CD14-positive monocyte (primary cell): ENCODE measurements at regions not wholly inside any gene's neighbourhood (a gene's known extent, or its start where the extent isn't known, plus 50 kb on each side); places are given as distances from the start of the nearest gene placed in this dataset.

Experiments
- DNase-seq, 3 donors: peaks; one replicate each; pipeline ENCODE4 v3.0.0-alpha.2; 2011 to 2022
- H2AFZ ChIP-seq: 2 replicates; pipeline ENCODE4 v1.6.0; 2012; ENCODE audit warnings: mild to moderate bottlenecking, low read depth, low read length, inconsistent platforms; ENCODE audit not compliant: insufficient read depth, poor library complexity, severe bottlenecking
- H3K27ac ChIP-seq, 2 donors: 1 replicate in 1 of 2; 2 replicates in 1 of 2; pipeline ENCODE4 v1.5.1; 2012 to 2013; ENCODE audit warnings: low read length in 2 of 2, control low read depth in 1 of 2, inconsistent platforms in 1 of 2, low read depth in 1 of 2, mild to moderate bottlenecking in 1 of 2
- H3K27me3 ChIP-seq, 2 donors: one replicate each; pipeline versions ENCODE4 v1.6.0 to v1.6.1; 2011 to 2013; ENCODE audit warnings: low read length in 2 of 2; ENCODE audit not compliant: control insufficient read depth in 2 of 2, insufficient read depth in 2 of 2
- H3K36me3 ChIP-seq, 2 donors: replicated peaks in 1 of 2; 1 replicate in 1 of 2; 2 replicates in 1 of 2; pipeline versions ENCODE4 v1.5.1 to v1.6.1; 2012 to 2013; ENCODE audit warnings: low read length in 2 of 2, control low read depth in 1 of 2, inconsistent platforms in 1 of 2, mild to moderate bottlenecking in 1 of 2; ENCODE audit not compliant: insufficient read depth in 2 of 2, control insufficient read depth in 1 of 2
- H3K4me1 ChIP-seq, 2 donors: 1 replicate in 1 of 2; 2 replicates in 1 of 2; pipeline versions ENCODE4 v1.5.1 to v1.6.1; 2012 to 2013; ENCODE audit warnings: low read length in 2 of 2, control low read depth in 1 of 2, inconsistent platforms in 1 of 2, mild to moderate bottlenecking in 1 of 2, moderate library complexity in 1 of 2; ENCODE audit not compliant: insufficient read depth in 2 of 2, control insufficient read depth in 1 of 2
- H3K4me2 ChIP-seq: replicated peaks from 2 replicates; pipeline ENCODE3; 2012; ENCODE audit warnings: low read length, moderate library complexity, mild to moderate bottlenecking; ENCODE audit not compliant: poor library complexity, severe bottlenecking; ENCODE audit errors: extremely low read depth
- H3K4me3 ChIP-seq, 3 experiments: fragments of 200-600 bp in 1 of 3; sonication (generic) in 1 of 3; replicated peaks in 1 of 3; 1 replicate in 2 of 3; 2 replicates in 1 of 3; pipeline ENCODE4 v1.5.1; 2011 to 2013; ENCODE audit warnings: low read length in 3 of 3, mild to moderate bottlenecking in 3 of 3, control low read depth in 2 of 3, low read depth in 2 of 3, inconsistent platforms in 1 of 3, moderate library complexity in 1 of 3
- H3K79me2 ChIP-seq: 2 replicates; pipeline ENCODE4 v1.6.0; 2012; ENCODE audit warnings: mild to moderate bottlenecking, control low read depth, inconsistent platforms, low read length, moderate library complexity; ENCODE audit not compliant: insufficient read depth
- H3K9ac ChIP-seq: 2 replicates; pipeline ENCODE4 v1.6.0; 2017; ENCODE audit warnings: low read length, mild to moderate bottlenecking; ENCODE audit not compliant: insufficient read depth, poor library complexity, severe bottlenecking
- H3K9me3 ChIP-seq, 2 donors: replicated peaks in 1 of 2; 1 replicate in 1 of 2; 2 replicates in 1 of 2; pipeline versions ENCODE4 v1.5.1 to v1.6.1; 2012 to 2013; ENCODE audit warnings: low read length in 2 of 2, control low read depth in 1 of 2; ENCODE audit not compliant: control insufficient read depth in 1 of 2, insufficient read depth in 1 of 2
- H4K20me1 ChIP-seq: 2 replicates; pipeline ENCODE4 v1.6.0; 2012; ENCODE audit warnings: mild to moderate bottlenecking, low read length, control low read depth, moderate library complexity; ENCODE audit not compliant: insufficient read depth
- H3K27ac Mint-ChIP-seq, 7 donors: one replicate each; pipeline ENCODE4 v1.8.0; 2020; ENCODE audit warnings: mild to moderate bottlenecking in 7 of 7, mixed read lengths in 7 of 7, moderate library complexity in 6 of 7, inconsistent platforms in 2 of 7
- H3K27me3 Mint-ChIP-seq, 3 donors: one replicate each; pipeline ENCODE4 v1.8.0; 2021 to 2022; ENCODE audit warnings: low read depth in 3 of 3, mild to moderate bottlenecking in 3 of 3, mixed read lengths in 3 of 3, moderate library complexity in 3 of 3, inconsistent platforms in 1 of 3
- H3K36me3 Mint-ChIP-seq, 2 donors: one replicate each; pipeline ENCODE4 v1.8.0; 2020; ENCODE audit warnings: mixed read lengths in 2 of 2, inconsistent platforms in 1 of 2, mild to moderate bottlenecking in 1 of 2
- H3K4me1 Mint-ChIP-seq: one replicate; pipeline ENCODE4 v1.8.0; 2020; ENCODE audit warnings: mild to moderate bottlenecking, mixed read lengths
- H3K4me3 Mint-ChIP-seq, 2 donors: one replicate each; pipeline ENCODE4 v1.8.0; 2020; ENCODE audit warnings: mild to moderate bottlenecking in 2 of 2, mixed read lengths in 2 of 2, moderate library complexity in 1 of 2
- H3K9me3 Mint-ChIP-seq, 7 donors: one replicate each; pipeline ENCODE4 v1.8.0; 2020 to 2022; ENCODE audit warnings: mixed read lengths in 7 of 7, mild to moderate bottlenecking in 6 of 7, moderate library complexity in 6 of 7, inconsistent platforms in 2 of 7
- WGBS: methylation state at CpG from one replicate; pipeline ENCODE4 v1.1.5; 2013; ENCODE audit warnings: missing lambda C conversion rate; ENCODE audit not compliant: insufficient coverage; 5-methylcytosine and 5-hydroxymethylcytosine counted together
- intact Hi-C, 2 donors: fragments of 100-400 bp; cut with micrococcal nuclease; formaldehyde crosslinking; loops; one replicate each; pipeline versions ENCODE4 v1.15.0 to v1.15.1; 2023
- TF ChIP-seq, protein P1 (sequence below): fragments of 200-600 bp; IDR thresholded peaks from one replicate; pipeline ENCODE4 v1.8.0; 2022; ENCODE audit warnings: antibody characterized with exemption, mild to moderate bottlenecking

DNA sequence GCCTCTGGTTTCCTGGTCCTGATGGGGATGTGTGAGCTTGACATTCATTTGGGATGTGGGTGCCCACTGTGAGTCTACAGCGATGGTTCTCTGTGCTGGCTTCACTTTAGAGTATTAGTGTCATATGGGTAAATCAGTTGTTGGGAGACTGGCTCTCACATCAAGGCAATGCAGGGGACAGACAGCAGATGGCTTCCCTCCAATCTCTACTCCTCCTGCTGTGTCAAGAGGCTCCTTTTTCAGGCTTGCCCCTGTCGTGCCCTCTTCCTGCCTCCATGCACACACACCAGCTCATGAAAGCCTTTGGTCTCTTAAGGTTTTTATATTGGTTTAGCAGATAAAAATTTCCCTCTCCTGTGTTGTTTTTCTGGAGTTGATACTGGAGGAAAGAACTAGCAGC, 315.6 kb downstream of the RDH14 start:
- no peaks in the 10 kb centered on the region for H3K36me3 Mint-ChIP-seq
- TF ChIP-seq, protein P1, sequence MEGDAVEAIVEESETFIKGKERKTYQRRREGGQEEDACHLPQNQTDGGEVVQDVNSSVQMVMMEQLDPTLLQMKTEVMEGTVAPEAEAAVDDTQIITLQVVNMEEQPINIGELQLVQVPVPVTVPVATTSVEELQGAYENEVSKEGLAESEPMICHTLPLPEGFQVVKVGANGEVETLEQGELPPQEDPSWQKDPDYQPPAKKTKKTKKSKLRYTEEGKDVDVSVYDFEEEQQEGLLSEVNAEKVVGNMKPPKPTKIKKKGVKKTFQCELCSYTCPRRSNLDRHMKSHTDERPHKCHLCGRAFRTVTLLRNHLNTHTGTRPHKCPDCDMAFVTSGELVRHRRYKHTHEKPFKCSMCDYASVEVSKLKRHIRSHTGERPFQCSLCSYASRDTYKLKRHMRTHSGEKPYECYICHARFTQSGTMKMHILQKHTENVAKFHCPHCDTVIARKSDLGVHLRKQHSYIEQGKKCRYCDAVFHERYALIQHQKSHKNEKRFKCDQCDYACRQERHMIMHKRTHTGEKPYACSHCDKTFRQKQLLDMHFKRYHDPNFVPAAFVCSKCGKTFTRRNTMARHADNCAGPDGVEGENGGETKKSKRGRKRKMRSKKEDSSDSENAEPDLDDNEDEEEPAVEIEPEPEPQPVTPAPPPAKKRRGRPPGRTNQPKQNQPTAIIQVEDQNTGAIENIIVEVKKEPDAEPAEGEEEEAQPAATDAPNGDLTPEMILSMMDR: no peak
- no peak overlapping the region for H2AFZ ChIP-seq
- WGBS: no CpG with 5 or more reads among the region's 2 CpGs
- no peaks in the 10 kb centered on the region for H3K79me2 ChIP-seq
- no peaks in the 10 kb centered on the region for H3K9me3 ChIP-seq
- no peak overlapping the region for H3K27ac ChIP-seq
- no peaks in the 10 kb centered on the region for H3K36me3 ChIP-seq
- no peak overlapping the region for H3K27ac Mint-ChIP-seq
- intact Hi-C loops: no loop called here
- H3K4me1 ChIP-seq: no peaks in the 10 kb centered on the region
- H3K4me3 ChIP-seq: no peak overlapping the region
- no peaks in the 10 kb centered on the region for H3K4me1 Mint-ChIP-seq
- H3K4me2 ChIP-seq: no peak overlapping the region
- DNase-seq: no peak
- H3K4me3 Mint-ChIP-seq: no peak overlapping the region
- peaks cover 0 to 4% (median 2%) of the 10 kb centered on the region in 7 donors for H3K9me3 Mint-ChIP-seq
- peaks cover 0 to 1% (median 0%) of the 10 kb centered on the region in 3 donors for H3K27me3 Mint-ChIP-seq
- H3K9ac ChIP-seq: no peak overlapping the region
- no peaks in the 10 kb centered on the region for H4K20me1 ChIP-seq
- H3K27me3 ChIP-seq: no peaks in the 10 kb centered on the region

DNA sequence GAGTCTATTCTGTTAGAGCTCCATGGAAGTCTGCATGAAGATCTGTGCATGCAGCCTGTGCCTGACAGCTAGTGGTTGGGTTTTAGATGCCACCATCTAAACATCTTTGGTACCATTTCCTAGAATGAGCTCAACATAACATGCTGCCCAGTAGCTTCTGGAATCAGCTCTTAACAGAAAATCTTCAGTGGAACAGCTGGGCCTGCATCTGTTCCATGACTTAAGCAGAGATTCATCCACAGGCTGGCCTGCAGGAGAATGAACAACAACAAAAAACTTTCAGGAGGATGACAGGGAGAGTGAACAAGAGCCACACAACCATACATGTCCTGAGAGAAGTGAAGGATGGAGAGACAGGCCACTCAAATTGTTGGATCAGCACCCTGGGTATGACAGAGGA, 316.6 kb downstream of the RDH14 start:
- no peak overlapping the region for H2AFZ ChIP-seq
- H3K4me1 ChIP-seq: no peaks in the 10 kb centered on the region
- intact Hi-C loops: no loop called here
- Mint-ChIP-seq H3K4me1 (no peaks in the 10 kb centered on the region), H3K36me3 (no peaks in the 10 kb centered on the region), H3K27ac (no peak overlapping the region), H3K27me3 (peaks cover 0 to 1% (median 0%) of the 10 kb centered on the region in 3 donors), H3K9me3 (peaks cover 0 to 4% (median 2%) of the 10 kb centered on the region in 7 donors), H3K4me3 (no peak overlapping the region)
- H3K27ac ChIP-seq: no peak overlapping the region
- no peak overlapping the region for H3K9ac ChIP-seq
- no peak for DNase-seq
- no peak overlapping the region for H3K4me2 ChIP-seq
- no peaks in the 10 kb centered on the region for H3K79me2 ChIP-seq
- no peaks in the 10 kb centered on the region for H3K9me3 ChIP-seq
- no peaks in the 10 kb centered on the region for H4K20me1 ChIP-seq
- TF ChIP-seq, protein P1: no peak
- no peaks in the 10 kb centered on the region for H3K27me3 ChIP-seq
- no peaks in the 10 kb centered on the region for H3K36me3 ChIP-seq
- H3K4me3 ChIP-seq: no peak overlapping the region
